Stimulated activated CD4-positive, alpha-beta T cell treated with anti-CD3 and anti-CD28 coated beads, Interleukin-1b, Interleukin-23, amount 100 ng/mL, for 48 hours (primary cell): ENCODE measurements at regions not wholly inside any gene's neighbourhood (a gene's known extent, or its start where the extent isn't known, plus 50 kb on each side); places are given as distances from the start of the nearest gene placed in this dataset.

Experiments used
- DNase-seq: peaks from one replicate; pipeline ENCODE4 v3.0.0-alpha.2; 2020

DNA sequence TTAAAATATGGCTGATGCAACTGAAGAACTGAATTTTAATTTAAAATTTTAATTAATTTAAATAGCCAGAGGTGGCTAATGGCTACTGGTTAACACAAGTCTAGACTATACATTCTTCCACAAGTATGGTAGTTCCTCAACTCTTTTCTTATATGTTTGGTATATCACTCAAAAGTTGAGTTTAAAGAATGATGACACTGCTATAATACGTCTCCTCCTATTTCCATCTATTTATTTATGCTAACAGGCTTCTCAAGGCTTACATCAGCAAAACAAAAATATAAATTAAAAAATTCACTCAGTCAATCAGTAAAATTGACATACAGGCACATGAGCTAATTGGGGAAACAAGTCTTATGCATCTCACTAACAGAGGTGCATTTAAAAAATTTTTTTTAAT lies 227.9 kb upstream of the PMFBP1 start:
- DNase-seq: no peak

GRCh38 chr16:72397876-72398275 lies 225.9 kb upstream of the PMFBP1 start:
- DNase-seq: no peak

DNA sequence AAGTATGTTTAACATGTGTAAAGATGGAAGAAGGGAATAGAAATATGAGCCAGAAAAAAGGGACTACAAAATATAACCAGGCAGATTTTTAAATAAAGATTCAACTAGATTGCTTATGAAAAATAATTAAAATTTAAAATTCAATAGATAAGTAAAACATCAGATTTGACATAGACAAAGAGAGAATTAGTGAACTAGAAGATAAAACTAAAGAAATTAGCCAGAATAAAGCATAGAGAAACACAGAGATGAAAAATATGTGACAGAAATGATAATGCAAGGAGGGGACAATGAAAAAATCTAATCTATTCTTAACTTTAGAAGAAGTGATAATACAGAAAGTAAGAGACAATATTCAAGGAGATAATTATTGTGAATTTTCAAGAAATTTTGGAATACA lies 222.6 kb upstream of the PMFBP1 start:
- no peak for DNase-seq

DNA sequence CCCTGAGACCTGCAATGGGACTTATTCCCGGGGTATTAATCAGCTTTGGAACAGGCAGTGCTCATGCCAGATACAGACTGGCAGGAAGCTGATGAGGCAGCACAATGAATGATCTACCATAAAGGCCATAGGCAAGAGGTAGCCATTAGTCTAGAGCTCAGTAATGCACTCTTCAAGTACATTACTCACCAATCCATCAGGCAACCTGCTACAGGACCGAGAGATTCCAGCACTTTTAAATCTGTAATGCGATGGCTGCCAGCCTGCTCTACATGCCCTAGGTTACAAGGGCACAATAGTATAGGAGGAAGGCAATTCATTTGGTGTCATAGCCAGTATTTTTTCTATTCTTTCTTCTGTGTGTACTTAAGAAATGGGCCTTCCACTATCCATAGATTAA lies 217.8 kb upstream of the PMFBP1 start:
- DNase-seq: no peak

DNA sequence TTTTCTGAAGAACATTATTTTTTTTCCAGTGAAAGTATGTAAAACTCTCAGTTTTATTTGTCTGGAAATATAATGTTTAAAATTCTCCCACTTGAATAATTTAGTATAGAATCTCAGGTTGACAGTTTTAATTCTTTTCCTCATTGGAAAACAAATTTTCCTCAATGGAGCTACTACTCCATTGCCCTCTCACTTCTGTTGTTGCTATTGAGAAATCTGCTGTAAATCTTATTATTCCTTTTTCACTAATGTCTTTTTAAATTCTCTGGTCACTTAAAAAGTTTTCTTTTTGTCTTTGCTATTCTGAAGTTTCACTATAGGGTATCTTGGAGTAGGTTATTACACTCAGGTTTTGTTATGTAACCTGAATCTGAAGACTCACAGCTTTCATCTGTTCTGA lies 216.1 kb upstream of the PMFBP1 start:
- DNase-seq: no peak

- no peak for DNase-seq
Observed at GRCh38 chr16:72384651-72385050, 212.7 kb upstream of the PMFBP1 start.

DNA sequence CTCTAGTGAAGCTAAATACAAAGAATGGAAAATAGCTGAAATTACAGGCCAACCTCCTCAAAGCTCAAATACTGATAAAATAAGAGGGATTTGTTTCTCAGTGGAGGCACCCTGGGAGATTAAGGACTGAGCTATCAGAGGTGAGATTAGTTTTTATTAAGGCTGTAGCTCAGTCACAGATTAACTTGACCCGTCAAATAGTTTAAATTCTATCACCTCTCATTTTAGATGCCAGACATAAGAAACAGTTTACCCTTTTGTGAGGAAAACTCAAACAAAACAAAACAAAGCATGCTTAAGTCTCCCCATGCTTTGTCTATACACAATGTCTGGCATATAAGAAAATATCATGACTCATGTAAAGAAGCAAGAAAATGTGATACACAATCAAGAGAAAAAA lies 208.3 kb upstream of the PMFBP1 start:
- DNase-seq: no peak

- DNase-seq: no peak
Observed at GRCh38 chr16:72373201-72373600, 201.2 kb upstream of the PMFBP1 start.

GRCh38 chr16:72372087-72373045 lies 200.4 kb upstream of the PMFBP1 start:
- DNase-seq: no peak

- DNase-seq: no peak
Observed at GRCh38 chr16:72371307-72372086, 199.5 kb upstream of the PMFBP1 start.

GRCh38 chr16:72369274-72369673 lies 197.3 kb upstream of the PMFBP1 start:
- DNase-seq: no peak

GRCh38 chr16:72367851-72368250 lies 195.9 kb upstream of the PMFBP1 start:
- no peak for DNase-seq

- DNase-seq: no peak
Observed at GRCh38 chr16:72362973-72363372, 191.0 kb upstream of the PMFBP1 start.

DNA sequence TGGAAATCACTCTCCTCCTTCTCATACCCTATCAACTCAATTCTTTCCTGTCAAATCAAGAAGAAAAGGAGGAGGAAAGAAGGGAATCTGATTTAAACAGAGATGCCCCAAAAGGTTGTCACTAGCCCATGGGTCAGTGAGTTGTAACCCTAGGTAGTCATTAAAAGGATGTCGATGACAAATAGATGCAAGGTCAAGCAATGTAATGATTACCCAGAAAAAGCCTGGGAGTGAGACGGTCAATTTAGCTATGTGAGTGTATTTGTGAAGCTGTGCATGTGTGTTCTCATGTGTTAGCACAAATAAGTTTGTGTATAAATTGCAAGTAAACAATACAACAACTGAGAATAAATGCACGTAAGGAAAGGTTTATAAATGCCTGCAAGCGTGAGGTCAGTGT lies 190.5 kb upstream of the PMFBP1 start:
- no peak for DNase-seq

- DNase-seq: no peak
Observed at GRCh38 chr16:72357910-72358309, 186.0 kb upstream of the PMFBP1 start.

- DNase-seq: no peak
Observed at GRCh38 chr16:72355561-72355960, 183.6 kb upstream of the PMFBP1 start.

- no peak for DNase-seq
Observed at GRCh38 chr16:72349719-72350118, 177.8 kb upstream of the PMFBP1 start.

DNA sequence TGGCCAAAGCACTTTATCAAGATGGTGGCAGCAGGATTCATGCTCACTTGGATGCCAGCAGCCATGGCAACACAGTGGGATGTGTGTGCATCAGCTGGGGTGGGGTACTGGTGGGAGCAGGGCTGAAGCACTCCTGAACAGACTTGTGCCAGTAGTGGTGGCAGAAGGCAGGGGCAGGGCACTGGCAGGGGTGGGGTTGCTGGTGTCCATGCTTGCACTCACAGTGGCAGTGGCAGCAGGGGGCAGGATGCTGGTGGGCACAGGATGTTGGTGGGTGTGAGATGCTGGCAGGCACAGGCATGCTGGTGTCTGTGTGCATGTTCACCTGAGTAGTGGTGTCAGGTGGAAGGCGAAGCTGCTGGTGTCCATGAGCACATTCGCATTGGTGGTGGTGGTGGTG lies 161.0 kb upstream of the PMFBP1 start:
- DNase-seq: no peak

GRCh38 chr16:72324578-72324977 lies 152.6 kb upstream of the PMFBP1 start:
- DNase-seq: no peak

DNA sequence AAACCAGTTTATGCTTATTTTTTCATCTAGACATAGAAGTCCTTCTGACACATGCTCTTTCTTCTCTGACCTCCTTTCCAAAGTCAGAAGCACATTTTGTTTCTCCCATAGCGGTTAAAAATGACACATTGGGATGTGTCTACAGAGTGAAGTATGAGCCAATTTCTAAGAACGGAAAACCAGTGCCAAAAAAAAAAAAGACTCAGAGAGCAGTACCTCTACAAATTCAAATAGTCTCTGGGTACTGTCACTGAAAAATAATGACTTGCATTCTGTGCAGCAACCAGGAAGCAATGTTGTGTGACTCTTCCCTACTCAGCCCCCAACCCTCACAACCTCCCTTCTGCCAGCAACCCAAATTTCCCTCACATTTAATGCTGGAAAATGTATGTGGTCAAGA lies 145.5 kb upstream of the PMFBP1 start:
- no peak for DNase-seq

GRCh38 chr16:72313903-72314302 lies 141.9 kb upstream of the PMFBP1 start:
- DNase-seq: no peak

GRCh38 chr16:72312828-72313227 lies 140.9 kb upstream of the PMFBP1 start:
- no peak for DNase-seq

DNA sequence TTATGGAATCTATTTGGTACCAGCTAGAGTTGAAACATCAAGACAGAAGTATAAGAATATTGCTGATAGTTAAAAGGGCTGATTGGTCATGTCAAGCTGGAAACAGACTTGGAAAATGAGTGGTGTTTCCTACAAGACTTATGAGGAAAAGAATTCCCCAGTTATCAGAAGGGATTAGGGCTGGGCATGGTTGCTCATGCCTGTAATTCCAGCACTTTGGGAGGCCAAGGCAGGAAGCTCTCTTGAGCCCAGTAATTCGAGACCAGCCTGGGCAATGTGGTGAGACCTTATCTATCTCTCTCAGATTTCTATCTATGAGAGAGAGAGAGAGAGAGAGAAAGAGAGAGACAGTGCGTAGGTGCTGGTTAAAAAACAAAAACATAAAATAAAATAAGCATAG lies 139.5 kb upstream of the PMFBP1 start:
- DNase-seq: no peak

GRCh38 chr16:72309001-72309400 lies 137.0 kb upstream of the PMFBP1 start:
- DNase-seq: no peak
